DND-41 (cell line): ENCODE measurements at regions not wholly inside any gene's neighbourhood (a gene's known extent, or its start where the extent isn't known, plus 50 kb on each side); places are given as distances from the start of the nearest gene placed in this dataset.

Experiments
- CTCF ChIP-seq: IDR thresholded peaks from 2 replicates; pipeline ENCODE4 v1.5.1; 2012; ENCODE audit warnings: borderline replicate concordance, low read length, moderate library complexity, mild to moderate bottlenecking; ENCODE audit not compliant: poor library complexity, severe bottlenecking; ENCODE audit errors: extremely low read depth
- EZH2 ChIP-seq: IDR thresholded peaks from 3 replicates; pipeline ENCODE4 v1.6.1; 2012; ENCODE audit warnings: borderline replicate concordance, low read depth, mild to moderate bottlenecking, moderate library complexity, low read length, inconsistent platforms; ENCODE audit not compliant: severe bottlenecking

GRCh38 chr5:89349246-89349980 is 466.4 kb upstream of the MEF2C start:
- TF ChIP-seq CTCF: no peak
- no peak for TF ChIP-seq EZH2
